ENCODE measurements at regions not wholly inside any gene's neighbourhood (a gene's known extent, or its start where the extent isn't known, plus 50 kb on each side); places are given as distances from the start of the nearest gene placed in this dataset.

- TF ChIP-seq CTCF (conservative IDR thresholded peaks at IDR 0.05 in 1 of 2, IDR thresholded peaks at IDR 0.05 in 1 of 2; ENCODE audit: extremely low read depth in 1 of 2, insufficient read depth in 1 of 2, low read depth in 1 of 2, low read length in 2 of 2), result no peak
- no peak for TF ChIP-seq EZH2 (IDR thresholded peaks at IDR 0.05; ENCODE audit: borderline replicate concordance, low read length)
Observed at GRCh38 chr3:95815828-95816227, 998.6 kb upstream of the EPHA6 start.

Measured in mammary epithelial cell (primary cell).